Esophagus (tissue), 2 donors: ENCODE measurements at regions not wholly inside any gene's neighbourhood (a gene's known extent, or its start where the extent isn't known, plus 50 kb on each side); places are given as distances from the start of the nearest gene placed in this dataset.

Source experiments
- H3K27ac ChIP-seq, 2 donors: one replicate each; pipeline ENCODE4 v1.5.1; 2013; ENCODE audit warnings: low read depth in 2 of 2, mild to moderate bottlenecking in 2 of 2, inconsistent platforms in 1 of 2, low read length in 1 of 2, moderate library complexity in 1 of 2
- H3K27me3 ChIP-seq, 2 donors: one replicate each; pipeline ENCODE4 v1.6.1; 2013; ENCODE audit warnings: low read length in 2 of 2, control low read depth in 1 of 2, mild to moderate bottlenecking in 1 of 2; ENCODE audit not compliant: insufficient read depth in 2 of 2, control insufficient read depth in 1 of 2
- H3K36me3 ChIP-seq, 2 donors: one replicate each; pipeline ENCODE4 v1.6.1; 2013; ENCODE audit warnings: low read length in 1 of 2; ENCODE audit not compliant: control insufficient read depth in 2 of 2, insufficient read depth in 2 of 2
- H3K4me1 ChIP-seq, 2 donors: one replicate each; pipeline ENCODE4 v1.6.1; 2013; ENCODE audit warnings: low read length in 1 of 2; ENCODE audit not compliant: control insufficient read depth in 2 of 2, insufficient read depth in 2 of 2
- H3K4me3 ChIP-seq, 2 donors: one replicate each; pipeline ENCODE4 v1.5.1; 2013; ENCODE audit warnings: low read length in 2 of 2, mild to moderate bottlenecking in 2 of 2, low read depth in 1 of 2, moderate library complexity in 1 of 2
- H3K9me3 ChIP-seq, 2 donors: one replicate each; pipeline ENCODE4 v1.6.1; 2013; ENCODE audit warnings: mild to moderate bottlenecking in 2 of 2, low read depth in 1 of 2, low read length in 1 of 2, moderate library complexity in 1 of 2; ENCODE audit not compliant: control insufficient read depth in 2 of 2, insufficient read depth in 1 of 2
- WGBS, 2 donors: extraction: QIAGEN DNeasy Blood & Tissue Kit; methylation state at CpG; one replicate each; pipeline ENCODE4 v1.1.7; 2013; 5-methylcytosine and 5-hydroxymethylcytosine counted together
- donor health status: healthy with polysubstance abuse.
- donor health status: Bipolar disorder and iron deficiency.

DNA sequence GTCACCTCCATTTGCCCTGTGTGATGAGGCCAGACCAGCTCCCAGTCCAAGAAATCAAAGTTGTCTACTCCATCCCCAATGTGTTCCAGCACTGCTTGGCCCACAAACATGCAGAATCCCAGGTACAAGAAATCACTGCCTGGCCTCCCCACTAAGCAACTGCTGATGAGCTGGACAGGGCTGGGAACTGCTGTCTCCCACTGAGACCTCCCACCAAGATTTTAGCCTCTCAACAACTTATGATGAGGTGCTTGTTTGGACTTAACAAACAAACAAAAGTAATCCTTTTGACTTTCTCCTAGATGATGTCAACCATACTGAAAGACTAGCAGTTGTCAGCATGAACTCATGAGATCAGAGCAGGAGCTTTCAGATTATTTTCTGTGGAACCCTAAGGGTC lies 260.1 kb upstream of the UBE2E2 start:
- no peak overlapping the region for H3K27ac ChIP-seq
- no peaks in the 10 kb centered on the region for H3K9me3 ChIP-seq
- H3K27me3 ChIP-seq: no peaks in the 10 kb centered on the region
- H3K36me3 ChIP-seq: no peaks in the 10 kb centered on the region
- no peak overlapping the region for H3K4me3 ChIP-seq
- no peaks in the 10 kb centered on the region for H3K4me1 ChIP-seq

DNA sequence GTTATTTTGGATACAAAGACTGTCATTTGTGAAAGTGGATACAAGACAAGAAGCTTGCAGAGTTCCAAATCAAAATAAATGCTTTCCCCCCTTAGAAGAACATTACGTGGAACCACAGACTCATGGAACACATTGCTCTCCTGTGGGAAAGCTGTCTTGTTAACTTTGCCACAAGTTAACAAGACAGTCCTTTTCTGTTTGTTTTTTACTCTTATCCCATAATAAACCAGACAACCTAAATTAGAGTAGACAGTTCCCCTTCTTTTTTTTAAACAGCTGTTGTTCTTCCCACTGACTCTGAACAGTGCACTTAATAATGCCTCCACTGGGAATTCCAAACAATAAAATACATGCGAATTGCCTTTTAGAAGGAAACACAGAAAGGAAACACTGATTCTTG lies 255.3 kb upstream of the UBE2E2 start:
- H3K36me3 ChIP-seq: no peaks in the 10 kb centered on the region
- no peaks in the 10 kb centered on the region for H3K4me1 ChIP-seq
- no peak overlapping the region for H3K27ac ChIP-seq
- no peak overlapping the region for H3K4me3 ChIP-seq
- H3K9me3 ChIP-seq: no peaks in the 10 kb centered on the region
- WGBS, 2 donors: 70 to 77% methylated on average over 2 of the region's 2 CpGs
- no peaks in the 10 kb centered on the region for H3K27me3 ChIP-seq

DNA sequence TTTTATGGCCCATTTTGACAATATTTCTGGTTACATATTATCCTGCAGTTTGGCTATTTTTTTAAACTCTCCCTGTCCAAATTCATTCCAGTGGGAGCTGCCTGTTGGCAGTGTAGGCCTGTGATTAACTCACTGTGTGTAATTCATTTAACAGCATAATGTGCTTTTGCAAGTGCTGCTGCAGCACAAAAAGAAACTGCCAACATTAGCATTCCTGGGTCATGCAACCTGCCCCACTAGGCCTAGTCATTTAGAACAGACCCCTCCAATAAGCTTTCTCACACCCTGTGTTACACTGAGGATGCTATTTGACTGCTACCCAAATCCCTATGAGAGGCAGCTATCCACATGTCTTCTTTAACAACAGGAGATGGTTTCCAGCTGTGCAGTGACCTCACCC lies 251.2 kb upstream of the UBE2E2 start:
- Histone ChIP-seq H3K27ac (no peak overlapping the region), H3K9me3 (no peaks in the 10 kb centered on the region), H3K36me3 (no peaks in the 10 kb centered on the region), H3K4me3 (no peak overlapping the region), H3K4me1 (no peaks in the 10 kb centered on the region), H3K27me3 (no peaks in the 10 kb centered on the region)

DNA sequence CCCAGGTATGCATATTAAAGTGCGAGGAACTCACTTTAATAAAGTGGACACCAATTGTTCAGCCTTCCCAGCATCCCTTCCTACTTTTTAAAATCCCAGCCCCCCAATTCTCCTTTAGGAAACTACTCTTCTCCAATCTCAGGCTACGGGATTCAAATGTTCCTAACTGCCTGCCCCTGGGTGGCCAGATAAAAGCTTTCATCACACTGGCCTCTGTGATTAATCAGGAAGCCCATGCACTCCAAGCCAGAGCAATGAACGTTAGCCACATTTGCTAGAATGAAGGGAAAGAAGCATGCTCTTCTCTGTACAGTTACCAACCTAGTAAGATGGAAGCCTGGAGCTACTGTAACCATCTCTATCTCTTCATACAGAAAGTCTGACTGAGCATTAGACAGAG lies 250.3 kb upstream of the UBE2E2 start:
- no peaks in the 10 kb centered on the region for H3K4me1 ChIP-seq
- H3K9me3 ChIP-seq: no peaks in the 10 kb centered on the region
- no peak overlapping the region for H3K27ac ChIP-seq
- H3K36me3 ChIP-seq: no peaks in the 10 kb centered on the region
- H3K27me3 ChIP-seq: no peaks in the 10 kb centered on the region
- 75 to 84% methylated on average over 3 of the region's 3 CpGs for WGBS, 2 donors
- H3K4me3 ChIP-seq: no peak overlapping the region

DNA sequence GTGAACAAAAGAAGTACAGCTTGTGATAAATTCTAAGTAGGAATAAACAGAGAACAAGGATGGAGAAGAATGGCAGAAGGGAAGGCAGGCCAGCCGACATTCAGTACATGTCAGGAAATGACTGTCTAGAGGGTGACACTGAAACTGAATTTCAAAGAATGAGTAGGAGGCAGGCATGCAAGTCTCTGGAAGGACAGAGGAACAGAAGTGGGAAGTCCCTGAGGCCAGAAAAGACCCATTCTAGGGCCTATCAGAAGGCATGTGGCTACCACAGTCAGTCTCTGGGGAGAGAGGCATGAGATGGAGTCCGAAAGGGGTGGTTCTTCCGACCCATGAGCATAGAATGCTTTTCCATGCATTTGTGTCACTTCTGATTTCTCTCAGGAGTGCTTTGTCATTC lies 243.5 kb upstream of the UBE2E2 start:
- H3K36me3 ChIP-seq: no peaks in the 10 kb centered on the region
- no peak overlapping the region for H3K4me3 ChIP-seq
- no peaks in the 10 kb centered on the region for H3K9me3 ChIP-seq
- H3K27ac ChIP-seq: no peak overlapping the region
- no peaks in the 10 kb centered on the region for H3K4me1 ChIP-seq
- no peaks in the 10 kb centered on the region for H3K27me3 ChIP-seq
- 51 to 71% methylated on average over 3 of the region's 3 CpGs for WGBS, 2 donors

DNA sequence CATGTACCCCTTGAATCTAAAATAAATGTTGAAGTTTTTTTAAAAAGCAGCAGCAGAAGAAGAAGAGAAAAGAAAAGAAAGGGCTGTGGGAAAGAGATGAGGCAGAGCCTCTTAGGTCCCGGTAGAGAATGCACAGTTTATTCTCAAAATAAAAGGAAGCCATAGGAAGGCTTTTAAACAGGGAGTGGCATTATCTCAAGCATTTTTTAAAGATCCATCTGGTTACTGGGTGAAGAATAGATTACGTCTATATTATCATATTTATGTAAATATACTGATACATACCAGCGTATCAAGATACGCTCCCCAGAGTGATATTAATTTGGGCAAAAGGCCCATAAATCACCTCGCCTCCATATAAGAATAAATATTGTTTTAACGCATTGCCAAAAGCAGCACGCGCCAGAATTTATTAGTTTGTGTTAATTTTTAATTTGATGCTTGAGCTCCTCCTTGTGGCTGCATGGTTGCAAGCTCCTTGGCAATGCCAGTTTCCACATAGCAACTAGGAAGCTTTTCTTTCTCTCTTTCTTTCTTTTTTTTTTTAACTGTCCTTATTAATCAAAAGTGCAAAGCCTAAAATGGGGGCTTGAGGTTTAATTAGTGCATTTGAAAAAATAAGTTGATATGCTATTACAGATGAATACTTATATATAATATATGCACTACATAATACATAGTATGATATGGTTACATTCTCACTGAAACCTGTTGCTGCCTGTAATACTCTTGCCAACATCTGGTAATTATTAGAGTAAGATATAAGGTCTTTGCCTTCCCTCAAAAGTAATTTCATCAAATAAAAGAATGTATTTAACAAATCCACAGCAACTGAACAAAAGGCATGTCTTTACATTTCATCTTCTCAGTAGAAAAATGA lies 242.8 kb upstream of the UBE2E2 start:
- Histone ChIP-seq H3K27me3 (no peaks in the 10 kb centered on the region), H3K4me1 (no peaks in the 10 kb centered on the region), H3K9me3 (no peaks in the 10 kb centered on the region), H3K27ac (no peak overlapping the region), H3K36me3 (no peaks in the 10 kb centered on the region), H3K4me3 (no peak overlapping the region)
- WGBS, 2 donors: 8 to 14% methylated on average over 8 of the region's 8 CpGs

DNA sequence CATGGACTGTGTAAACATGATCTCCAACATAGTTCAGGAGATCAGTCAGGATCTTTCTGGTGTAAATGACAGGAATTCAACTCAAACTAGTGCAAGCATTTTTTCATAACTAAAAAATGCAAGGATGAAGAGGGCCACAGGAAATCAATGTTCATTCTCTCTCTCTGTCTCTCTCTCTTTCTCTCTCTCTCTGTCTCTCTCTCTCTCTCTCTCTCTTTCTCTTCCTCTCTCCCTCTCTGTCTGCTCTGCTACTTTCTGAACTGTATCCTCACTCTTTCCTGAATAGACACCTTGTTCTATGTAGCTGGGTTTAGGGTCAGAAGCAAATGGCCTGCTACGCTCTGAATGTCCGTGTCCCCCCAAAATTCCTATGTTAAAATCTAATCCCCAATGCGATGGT lies 240.9 kb upstream of the UBE2E2 start:
- no peaks in the 10 kb centered on the region for H3K4me1 ChIP-seq
- no peak overlapping the region for H3K4me3 ChIP-seq
- no peaks in the 10 kb centered on the region for H3K27me3 ChIP-seq
- no peak overlapping the region for H3K27ac ChIP-seq
- no peaks in the 10 kb centered on the region for H3K36me3 ChIP-seq
- H3K9me3 ChIP-seq: no peaks in the 10 kb centered on the region
- WGBS, 2 donors: 86 to 90% methylated on average over 3 of the region's 3 CpGs

DNA sequence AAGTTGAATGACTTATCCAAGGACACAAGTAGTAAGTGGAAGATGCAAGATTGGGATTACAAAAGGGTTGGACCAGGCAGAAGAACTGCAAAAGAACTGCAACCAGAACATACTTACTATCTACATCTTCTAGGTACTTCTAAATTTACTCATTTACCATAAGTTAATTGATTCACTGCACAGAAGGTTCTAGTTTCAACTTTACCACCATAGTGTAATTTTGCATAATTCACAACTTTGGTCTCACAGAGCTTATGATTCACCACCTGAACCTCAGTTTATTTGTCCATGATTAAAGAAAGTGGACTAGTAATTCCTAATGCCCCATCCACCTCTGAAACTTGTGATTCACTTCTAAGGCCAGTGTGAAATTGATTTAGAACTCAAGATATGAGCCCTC lies 236.8 kb upstream of the UBE2E2 start:
- H3K9me3 ChIP-seq: no peaks in the 10 kb centered on the region
- H3K4me3 ChIP-seq: no peak overlapping the region
- no peaks in the 10 kb centered on the region for H3K27me3 ChIP-seq
- H3K27ac ChIP-seq: no peak overlapping the region
- H3K36me3 ChIP-seq: no peaks in the 10 kb centered on the region
- H3K4me1 ChIP-seq: no peaks in the 10 kb centered on the region

DNA sequence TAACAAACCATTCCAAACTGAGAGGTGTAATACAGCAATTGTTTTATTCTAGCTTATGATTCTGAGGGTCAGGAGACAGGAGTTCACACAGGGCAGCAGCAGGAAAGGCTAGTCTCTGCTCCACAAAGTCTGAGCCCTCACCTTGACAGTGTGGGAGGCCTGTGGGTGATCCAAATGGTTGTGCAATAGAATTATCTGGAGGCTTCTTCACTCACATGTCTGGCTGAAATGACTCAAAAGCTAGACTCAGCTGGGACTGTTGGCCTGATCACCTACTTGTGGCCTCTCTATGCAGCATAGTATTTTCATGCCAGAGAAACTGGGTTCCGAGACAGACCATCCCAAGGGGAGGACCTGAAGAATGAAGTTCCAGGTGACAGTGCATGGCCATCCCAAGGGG lies 233.9 kb upstream of the UBE2E2 start:
- H3K4me3 ChIP-seq: no peak overlapping the region
- 90 to 93% methylated on average over 1 of the region's 1 CpG for WGBS, 2 donors
- H3K27ac ChIP-seq: no peak overlapping the region
- no peaks in the 10 kb centered on the region for H3K9me3 ChIP-seq
- no peaks in the 10 kb centered on the region for H3K36me3 ChIP-seq
- no peaks in the 10 kb centered on the region for H3K27me3 ChIP-seq
- no peaks in the 10 kb centered on the region for H3K4me1 ChIP-seq

DNA sequence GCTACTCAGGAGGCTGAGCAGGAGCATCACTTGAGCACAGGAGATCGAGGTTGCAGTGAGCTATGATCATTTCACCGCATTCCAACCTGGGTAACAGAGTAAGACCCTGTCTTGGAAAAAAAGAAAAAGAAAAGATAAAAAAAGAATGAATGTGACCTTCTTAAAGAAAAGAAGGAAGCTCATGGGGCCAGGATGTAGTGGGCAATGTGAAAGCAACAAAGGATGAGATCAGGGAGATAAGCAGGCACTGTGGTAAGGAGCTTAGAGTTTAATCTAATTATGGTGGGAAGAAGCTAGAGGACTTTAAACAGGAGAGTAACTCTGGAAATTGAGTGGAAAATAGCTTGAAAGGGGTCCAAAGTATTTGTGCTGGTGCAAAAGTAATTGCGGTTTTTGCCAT lies 231.6 kb upstream of the UBE2E2 start:
- Histone ChIP-seq H3K4me3 (no peak overlapping the region), H3K4me1 (no peaks in the 10 kb centered on the region), H3K27ac (no peak overlapping the region), H3K9me3 (no peaks in the 10 kb centered on the region), H3K36me3 (no peaks in the 10 kb centered on the region), H3K27me3 (no peaks in the 10 kb centered on the region)
- whole genome bisulfite sequencing, 2 donors: 92 to 95% methylated on average over 3 of the region's 3 CpGs
